K562 (cell line): ENCODE measurements at regions not wholly inside any gene's neighbourhood (a gene's known extent, or its start where the extent isn't known, plus 50 kb on each side); places are given as distances from the start of the nearest gene placed in this dataset.
"Not testable (repeated sequence)": the region's sequence is repeated elsewhere in the genome, so short reads cannot be mapped to it uniquely, and the experiment has no call there.

ENCODE experiments used
- ATAC-seq: fragments of 200-7000 bp; cut with Tn5 transposase; 3 replicates; pipeline ENCODE4 v1.9.1; 2020; ENCODE audit warnings: moderate library complexity
- BruUV-seq: library from RNA; stranded (reverse); fragments of 400-500 nt; replicated peaks from 2 replicates; lab custom pipeline; 2021; lab: Mats Ljungman, UMichigan
- CTCF ChIA-PET: fragments of 300-600 bp; formaldehyde crosslinking; extraction: SDS; loops from one replicate; lab custom pipeline; 2021; ENCODE audit warnings: low intra/inter-chr PET ratio; lab: Yijun Ruan, JAX
- POLR2A ChIA-PET: fragments of 300-600, 350-650 bp; sonication (Branson Sonifier 250); formaldehyde crosslinking; extraction: SDS; loops from one replicate; lab custom pipeline; 2021; ENCODE audit warnings: antibody characterized with exemption, inconsistent platforms; lab: Yijun Ruan, JAX
- DNase-seq, 4 experiments: peaks; one replicate each; pipeline versions ENCODE4 v3.0.0 to v3.0.0-alpha.2; 2011 to 2018; ENCODE audit warnings: low spot score in 3 of 4, mixed read lengths in 3 of 4; ENCODE audit errors: extremely low read depth in 1 of 4
- FAIRE-seq: peaks from 2 replicates; lab custom pipeline; 2011; peaks lifted over from hg19 to GRCh38; lab: Jason Lieb, UNC
- H2AFZ ChIP-seq: 2 replicates; pipeline ENCODE4 v1.6.0; 2011; ENCODE audit warnings: low read depth, low read length, control low read depth, inconsistent platforms
- H3K27ac ChIP-seq: fragments of 200-600 bp; 3 replicates; pipeline ENCODE4 v1.8.0; 2011; ENCODE audit warnings: low read depth, mild to moderate bottlenecking, control low read depth, inconsistent platforms, low read length, moderate library complexity, mixed read lengths; ENCODE audit errors: extremely low read depth
- H3K27me3 ChIP-seq, 2 experiments: fragments of 300-600 bp in 1 of 2; 2 replicates in 1 of 2; 3 replicates in 1 of 2; pipeline versions ENCODE4 v1.6.0 to v1.8.0; 2011; ENCODE audit warnings: inconsistent platforms in 2 of 2, low read length in 2 of 2, mild to moderate bottlenecking in 1 of 2, mixed read lengths in 1 of 2, moderate library complexity in 1 of 2; ENCODE audit not compliant: control insufficient read depth in 2 of 2, insufficient read depth in 2 of 2
- H3K36me3 ChIP-seq: fragments of 300-600 bp; 3 replicates; pipeline ENCODE4 v1.8.0; 2011; ENCODE audit warnings: mild to moderate bottlenecking, low read length, inconsistent platforms; ENCODE audit not compliant: control insufficient read depth, insufficient read depth
- H3K4me1 ChIP-seq, 2 experiments: fragments of 200-600 bp in 1 of 2; replicated peaks in 1 of 2; 2 replicates in 1 of 2; 3 replicates in 1 of 2; pipeline versions ENCODE4 v1.5.1 to v1.8.0; 2011; ENCODE audit warnings: inconsistent platforms in 2 of 2, low read length in 2 of 2, mild to moderate bottlenecking in 1 of 2, mixed read lengths in 1 of 2, moderate library complexity in 1 of 2; ENCODE audit not compliant: control insufficient read depth in 2 of 2, insufficient read depth in 2 of 2
- H3K4me2 ChIP-seq: 2 replicates; pipeline ENCODE4 v1.6.1; 2011; ENCODE audit warnings: low read length, control low read depth, inconsistent platforms, mixed read lengths; ENCODE audit not compliant: insufficient read depth
- H3K4me3 ChIP-seq: fragments of 200-600 bp; sonication (generic), shearing (Covaris generic); 2 replicates; pipeline ENCODE4 v1.5.1; 2016; ENCODE audit warnings: control low read depth, inconsistent platforms
- H3K79me2 ChIP-seq: fragments of 200-600 bp; 3 replicates; pipeline ENCODE4 v1.8.0; 2011; ENCODE audit warnings: low read length, inconsistent platforms; ENCODE audit not compliant: control insufficient read depth, insufficient read depth
- H3K9ac ChIP-seq, 2 experiments: 2 replicates each; pipeline versions ENCODE4 v1.6.0 to v1.6.1; 2011; ENCODE audit warnings: low read depth in 2 of 2, low read length in 2 of 2, control low read depth in 1 of 2, inconsistent platforms in 1 of 2, mild to moderate bottlenecking in 1 of 2, mixed read lengths in 1 of 2; ENCODE audit not compliant: insufficient read depth in 1 of 2
- H3K9me1 ChIP-seq: one replicate; pipeline ENCODE4 v1.6.0; 2011; ENCODE audit warnings: inconsistent platforms, mild to moderate bottlenecking, low read length, moderate library complexity; ENCODE audit not compliant: control insufficient read depth, insufficient read depth
- H3K9me3 ChIP-seq: replicated peaks from 2 replicates; pipeline ENCODE4 v1.5.1; 2011; ENCODE audit warnings: low read depth, low read length, inconsistent platforms; ENCODE audit not compliant: control insufficient read depth, insufficient read depth
- H4K20me1 ChIP-seq: replicated peaks from 2 replicates; pipeline ENCODE4 v1.6.1; 2011; ENCODE audit warnings: low read length, inconsistent platforms, mixed read lengths; ENCODE audit not compliant: control insufficient read depth, insufficient read depth
- WGBS: fragments of 100-300 bp; shearing (Covaris generic); methylation state at CpG from one replicate; pipeline ENCODE4 v1.1.6; 2016; ENCODE audit warnings: low coverage, mixed read lengths; ENCODE audit not compliant: insufficient coverage; ENCODE audit errors: missing lambda C conversion rate; 5-methylcytosine and 5-hydroxymethylcytosine counted together
- in situ Hi-C: fragments of 300-500 bp; cut with MboI; formaldehyde crosslinking; loops from 4 replicates; pipeline ENCODE4 v1.15.0; 2018; ENCODE audit warnings: inconsistent platforms, mixed read lengths
- intact Hi-C: fragments of 100-400 bp; cut with micrococcal nuclease; formaldehyde crosslinking; loops from 2 replicates; pipeline ENCODE4 v1.14.2; 2022

- BruUV-seq, intact Hi-C loops, CTCF ChIA-PET: not testable (repeated sequence)
Observed at GRCh38 chr15:22163715-22164114, 83.4 kb downstream of the OR4M2 start.

DNA sequence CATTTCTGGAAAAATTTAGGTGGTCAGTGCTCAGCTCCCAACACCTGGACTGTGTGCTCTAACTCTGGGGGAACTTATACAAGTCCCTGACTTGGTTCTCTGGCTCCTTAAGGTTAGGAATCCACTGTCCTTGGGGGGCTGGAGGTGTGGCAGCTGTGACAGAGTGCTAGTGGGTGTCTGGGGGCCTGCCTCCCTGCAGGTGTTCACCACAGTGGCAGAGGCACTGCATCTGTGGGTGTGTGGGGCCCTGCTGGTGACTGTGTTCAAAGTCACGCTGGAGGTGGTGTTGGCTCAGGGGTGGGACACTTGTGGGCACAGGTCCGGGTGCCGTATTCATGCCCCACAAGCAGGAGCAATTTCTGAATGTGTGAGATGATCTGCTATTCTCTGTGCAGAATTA is 87.2 kb downstream of the OR4M2 start:
- CTCF ChIA-PET, H3K4me3 ChIP-seq, H2AFZ ChIP-seq, POLR2A ChIA-PET, H3K27ac ChIP-seq, H3K9ac ChIP-seq, ATAC-seq, DNase-seq, H3K4me2 ChIP-seq, BruUV-seq, H3K4me1 ChIP-seq, H3K27me3 ChIP-seq, FAIRE-seq, H3K79me2 ChIP-seq, in situ Hi-C loops, H3K9me3 ChIP-seq, H3K36me3 ChIP-seq, H4K20me1 ChIP-seq, intact Hi-C loops, H3K9me1 ChIP-seq: not testable (repeated sequence)
- no CpG with 5 or more reads among the region's 3 CpGs for WGBS

More at GRCh38 chr15:22163715-22164114, 83.4 kb downstream of the OR4M2 start:
- in situ Hi-C loops, H3K4me1 ChIP-seq, H3K27ac ChIP-seq, DNase-seq, POLR2A ChIA-PET, H4K20me1 ChIP-seq, H3K4me2 ChIP-seq, H3K9ac ChIP-seq, H3K79me2 ChIP-seq, FAIRE-seq, H2AFZ ChIP-seq, H3K9me3 ChIP-seq, H3K36me3 ChIP-seq, ATAC-seq, H3K9me1 ChIP-seq, H3K4me3 ChIP-seq, H3K27me3 ChIP-seq: not testable (repeated sequence)
- no CpG with 5 or more reads among the region's 5 CpGs for WGBS

GRCh38 chr15:22173029-22173998 is 93.0 kb downstream of the OR4M2 start:
- H3K4me1 ChIP-seq, in situ Hi-C loops, intact Hi-C loops, H4K20me1 ChIP-seq, CTCF ChIA-PET, DNase-seq, H3K9ac ChIP-seq, H3K79me2 ChIP-seq, H3K4me2 ChIP-seq, POLR2A ChIA-PET, H3K4me3 ChIP-seq, H3K27me3 ChIP-seq, H3K27ac ChIP-seq, H3K9me1 ChIP-seq, H3K9me3 ChIP-seq, H3K36me3 ChIP-seq, BruUV-seq, H2AFZ ChIP-seq: not testable (repeated sequence)
- FAIRE-seq (peak; percentile 29), ATAC-seq (peak; percentile 99)
- no CpG with 5 or more reads among the region's 19 CpGs for WGBS

- H3K79me2 ChIP-seq, H3K4me2 ChIP-seq, H3K36me3 ChIP-seq, DNase-seq, FAIRE-seq, in situ Hi-C loops, H3K4me3 ChIP-seq, H3K9me1 ChIP-seq, POLR2A ChIA-PET, H3K9ac ChIP-seq, H3K4me1 ChIP-seq, H2AFZ ChIP-seq, H3K9me3 ChIP-seq, BruUV-seq, H4K20me1 ChIP-seq, H3K27ac ChIP-seq, H3K27me3 ChIP-seq, CTCF ChIA-PET, intact Hi-C loops: not testable (repeated sequence)
- peak; percentile 46; the same call in 2 of the 3 replicates for ATAC-seq
- no CpG with 5 or more reads among the region's 5 CpGs for WGBS
Observed at GRCh38 chr15:22174088-22174487, 93.8 kb downstream of the OR4M2 start.
